Erythroblast (primary cell): ENCODE measurements at regions not wholly inside any gene's neighbourhood (a gene's known extent, or its start where the extent isn't known, plus 50 kb on each side); places are given as distances from the start of the nearest gene placed in this dataset.
A peak's percentile ranks its signal among the peaks of the same experiment; 100 is the strongest.

Experiments used
- DNase-seq, 2 experiments: peaks; one replicate each; lab custom pipeline; 2025; lab: John Stamatoyannopoulos, UW
- GATA1 ChIP-seq: IDR thresholded peaks from 2 replicates; pipeline ENCODE4 v1.6.1; 2011; ENCODE audit warnings: low read depth, mild to moderate bottlenecking, control low read depth, low read length, moderate library complexity
- POLR2A ChIP-seq: IDR thresholded peaks from 2 replicates; pipeline ENCODE4 v1.6.1; 2011; ENCODE audit warnings: mild to moderate bottlenecking, low read length

- DNase-seq = no peak
- TF ChIP-seq GATA1 = no peak
- TF ChIP-seq POLR2A = no peak
Measured at GRCh38 chr5:39604491-39604890, 179.7 kb upstream of the DAB2 start.

GRCh38 chr5:39599721-39600431 is 175.1 kb upstream of the DAB2 start:
- peak; percentile 4 to 19 for DNase-seq
- no peak for TF ChIP-seq POLR2A
- TF ChIP-seq GATA1 = no peak

- no peak for DNase-seq
- TF ChIP-seq GATA1 = no peak
Measured at GRCh38 chr5:39598661-39599248, 174.0 kb upstream of the DAB2 start.

GRCh38 chr5:39588179-39588578 is 163.4 kb upstream of the DAB2 start:
- no peak for TF ChIP-seq GATA1
- TF ChIP-seq POLR2A = no peak
- no peak for DNase-seq

GRCh38 chr5:39587675-39588074 is 162.9 kb upstream of the DAB2 start:
- no peak for DNase-seq
- TF ChIP-seq GATA1 = no peak
- TF ChIP-seq POLR2A = no peak

- TF ChIP-seq GATA1 (no peak), POLR2A (no peak)
Measured at GRCh38 chr5:39586185-39586584, 161.4 kb upstream of the DAB2 start.

GRCh38 chr5:39584927-39585326 is 160.1 kb upstream of the DAB2 start:
- DNase-seq = no peak
- TF ChIP-seq GATA1 = no peak
- no peak for TF ChIP-seq POLR2A

More at GRCh38 chr5:39586185-39586584, 161.4 kb upstream of the DAB2 start:
- DNase-seq = no peak

GRCh38 chr5:39580702-39581453 is 156.1 kb upstream of the DAB2 start:
- TF ChIP-seq GATA1 (no peak), POLR2A (no peak)
- no peak for DNase-seq

- no peak for DNase-seq
- TF ChIP-seq POLR2A = no peak
- TF ChIP-seq GATA1 = no peak
Measured at GRCh38 chr5:39579750-39580149, 155.0 kb upstream of the DAB2 start.

GRCh38 chr5:39578887-39579497 is 154.2 kb upstream of the DAB2 start:
- DNase-seq = peak; percentile 3 to 42
- no peak for TF ChIP-seq POLR2A
- no peak for TF ChIP-seq GATA1

GRCh38 chr5:39577529-39577928 is 152.7 kb upstream of the DAB2 start:
- no peak for TF ChIP-seq POLR2A
- TF ChIP-seq GATA1 = no peak

GRCh38 chr5:39570403-39571027 is 145.7 kb upstream of the DAB2 start:
- TF ChIP-seq POLR2A (no peak), GATA1 (no peak)
- peak; percentile 4 to 18 for DNase-seq

More at GRCh38 chr5:39577529-39577928, 152.7 kb upstream of the DAB2 start:
- DNase-seq = no peak

GRCh38 chr5:39569857-39570256 is 145.1 kb upstream of the DAB2 start:
- DNase-seq = no peak
- TF ChIP-seq POLR2A (no peak), GATA1 (no peak)
